Endothelial cell of umbilical vein (primary cell): ENCODE measurements at regions not wholly inside any gene's neighbourhood (a gene's known extent, or its start where the extent isn't known, plus 50 kb on each side); places are given as distances from the start of the nearest gene placed in this dataset.

Experiments
- BruUV-seq: library from RNA; stranded (reverse); fragments of 400-500 nt; replicated peaks from 2 replicates; lab custom pipeline; 2021; lab: Mats Ljungman, UMichigan
- CTCF ChIA-PET: fragments of 300-600, 350-600 bp; sonication (Branson Sonifier 250); formaldehyde crosslinking; loops from one replicate; lab custom pipeline; 2021; ENCODE audit warnings: antibody characterized with exemption, inconsistent platforms; lab: Charles Lee
- POLR2A ChIA-PET: fragments of 300-600, 350-600 bp; sonication (Branson Sonifier 250); formaldehyde crosslinking; loops from one replicate; lab custom pipeline; 2021; ENCODE audit warnings: antibody characterized with exemption, inconsistent platforms; lab: Charles Lee
- DNase-seq: peaks from one replicate; pipeline ENCODE4 v3.0.0-alpha.2; 2011; ENCODE audit warnings: low read depth, low spot score
- FAIRE-seq: peaks from 2 replicates; lab custom pipeline; 2011; peaks lifted over from hg19 to GRCh38; lab: Jason Lieb, UNC
- H2AFZ ChIP-seq: 2 replicates; pipeline ENCODE4 v1.6.0; 2012; ENCODE audit warnings: low read depth, low read length, control low read depth, inconsistent platforms
- H3K27ac ChIP-seq: 2 replicates; pipeline ENCODE4 v1.5.1; 2011; ENCODE audit warnings: low read depth, mild to moderate bottlenecking, control low read depth, low read length, moderate library complexity; ENCODE audit not compliant: insufficient read depth
- H3K27me3 ChIP-seq, 2 experiments: 2 replicates each; pipeline versions ENCODE4 v1.6.0 to v1.6.1; 2011; ENCODE audit warnings: low read length in 2 of 2, mixed read lengths in 1 of 2; ENCODE audit not compliant: control insufficient read depth in 2 of 2, insufficient read depth in 2 of 2
- H3K36me3 ChIP-seq, 2 experiments: 2 replicates in 1 of 2; 3 replicates in 1 of 2; pipeline ENCODE4 v1.5.1; 2011; ENCODE audit warnings: low read length in 2 of 2, mild to moderate bottlenecking in 1 of 2, moderate library complexity in 1 of 2; ENCODE audit not compliant: control insufficient read depth in 2 of 2, insufficient read depth in 2 of 2; ENCODE audit errors: extremely low read depth in 1 of 2
- H3K4me1 ChIP-seq: 3 replicates; pipeline ENCODE4 v1.5.1; 2011; ENCODE audit warnings: mild to moderate bottlenecking, low read length; ENCODE audit not compliant: control insufficient read depth, insufficient read depth; ENCODE audit errors: extremely low read depth
- H3K4me2 ChIP-seq: 2 replicates; pipeline ENCODE4 v1.6.1; 2011; ENCODE audit warnings: low read length, control low read depth, mixed read lengths; ENCODE audit not compliant: insufficient read depth
- H3K4me3 ChIP-seq, 3 experiments: fragments of 200-600 bp in 1 of 3; sonication (generic), shearing (Covaris generic) in 1 of 3; replicated peaks in 1 of 3; 2 replicates each; pipeline ENCODE4 v1.5.1; 2011 to 2016; ENCODE audit warnings: control low read depth in 3 of 3, low read length in 3 of 3, mild to moderate bottlenecking in 2 of 3, inconsistent platforms in 1 of 3, low read depth in 1 of 3, moderate library complexity in 1 of 3; ENCODE audit not compliant: insufficient read depth in 1 of 3
- H3K79me2 ChIP-seq: 2 replicates; pipeline ENCODE4 v1.6.0; 2012; ENCODE audit warnings: low read length, inconsistent platforms; ENCODE audit not compliant: control insufficient read depth, insufficient read depth
- H3K9ac ChIP-seq: replicated peaks from 2 replicates; pipeline ENCODE3; 2011; ENCODE audit warnings: low read length, control low read depth; ENCODE audit not compliant: insufficient read depth; ENCODE audit errors: extremely low read depth
- H3K9me1 ChIP-seq: replicated peaks from 3 replicates; pipeline ENCODE4 v1.6.0; 2011; ENCODE audit warnings: mild to moderate bottlenecking, low read length; ENCODE audit not compliant: control insufficient read depth, insufficient read depth; ENCODE audit errors: extremely low read depth
- H3K9me3 ChIP-seq: replicated peaks from 2 replicates; pipeline ENCODE4 v1.5.1; 2012; ENCODE audit warnings: low read length, inconsistent platforms; ENCODE audit not compliant: control insufficient read depth, insufficient read depth
- H4K20me1 ChIP-seq: replicated peaks from 2 replicates; pipeline ENCODE3; 2011; ENCODE audit warnings: mild to moderate bottlenecking, low read length; ENCODE audit not compliant: control insufficient read depth, insufficient read depth; ENCODE audit errors: extremely low read depth
- CTCF ChIP-seq, 2 donors: IDR thresholded peaks; 1 replicate in 1 of 2; 2 replicates in 1 of 2; pipeline ENCODE4 v1.5.1; 2011; ENCODE audit warnings: low read length in 2 of 2, mild to moderate bottlenecking in 2 of 2, moderate library complexity in 2 of 2, control low read depth in 1 of 2, inconsistent platforms in 1 of 2, low read depth in 1 of 2; ENCODE audit not compliant: insufficient read depth in 1 of 2; ENCODE audit errors: extremely low read depth in 1 of 2
- EZH2 ChIP-seq: IDR thresholded peaks from 2 replicates; pipeline ENCODE4 v1.6.1; 2012; ENCODE audit warnings: borderline replicate concordance, low read depth, mild to moderate bottlenecking, moderate library complexity, low read length, inconsistent platforms; ENCODE audit not compliant: severe bottlenecking
- FOS ChIP-seq: IDR thresholded peaks from 2 replicates; pipeline ENCODE4 v1.6.1; 2011; ENCODE audit warnings: mild to moderate bottlenecking, low read length, moderate library complexity, borderline replicate concordance; ENCODE audit not compliant: insufficient read depth
- GATA2 ChIP-seq: IDR thresholded peaks from 2 replicates; pipeline ENCODE4 v1.7.0; 2011; ENCODE audit warnings: low read depth, mild to moderate bottlenecking, moderate library complexity, mixed read lengths, low read length; ENCODE audit not compliant: insufficient read length, insufficient read depth
- JUN ChIP-seq: IDR thresholded peaks from 2 replicates; pipeline ENCODE4 v1.6.1; 2011; ENCODE audit warnings: borderline replicate concordance, low read depth; ENCODE audit not compliant: insufficient read length, insufficient read depth
- MYC ChIP-seq: IDR thresholded peaks from one replicate; pipeline ENCODE4 v1.6.1; 2011; ENCODE audit warnings: mild to moderate bottlenecking, low read depth, low read length
- POLR2A ChIP-seq: IDR thresholded peaks from 2 replicates; pipeline ENCODE4 v1.6.1; 2012; ENCODE audit warnings: low read depth, mild to moderate bottlenecking, control low read depth, low read length
- POLR2AphosphoS5 ChIP-seq: IDR thresholded peaks from 2 replicates; pipeline ENCODE4 v1.6.1; 2012; ENCODE audit warnings: low read depth, mild to moderate bottlenecking, control low read depth, low read length, moderate library complexity; ENCODE audit not compliant: insufficient read depth
- dilution Hi-C: fragments of 300-500 bp; cut with MboI; formaldehyde crosslinking; loops from one replicate; pipeline ENCODE4 v1.15.0; 2019; ENCODE audit warnings: low sequenced_read_pairs; ENCODE audit not compliant: extremely low pct_ligation_motif_present
- intact Hi-C: fragments of 100-400 bp; cut with micrococcal nuclease; formaldehyde crosslinking; loops from one replicate; pipeline ENCODE4 v1.10.0; 2022
- TF ChIP-seq, protein P1 (sequence below): IDR thresholded peaks from 2 replicates; pipeline ENCODE4 v1.6.1; 2011; ENCODE audit not compliant: insufficient read depth, insufficient read length

GRCh38 chr2:180306346-180306745, 299.2 kb upstream of the CWC22 start:
- CTCF ChIA-PET = no interaction called here
- TF ChIP-seq MYC = no peak
- TF ChIP-seq POLR2A = no peak
- no peak for TF ChIP-seq POLR2AphosphoS5
- TF ChIP-seq EZH2 = no peak
- no peak for TF ChIP-seq CTCF (IDR thresholded peaks at IDR 0.05; ENCODE audit: extremely low read depth in 1 of 2, insufficient read depth in 1 of 2, low read depth in 1 of 2, low read length in 2 of 2)
- TF ChIP-seq, protein P1, sequence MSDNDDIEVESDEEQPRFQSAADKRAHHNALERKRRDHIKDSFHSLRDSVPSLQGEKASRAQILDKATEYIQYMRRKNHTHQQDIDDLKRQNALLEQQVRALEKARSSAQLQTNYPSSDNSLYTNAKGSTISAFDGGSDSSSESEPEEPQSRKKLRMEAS = no peak
- TF ChIP-seq FOS = no peak
- no peak for TF ChIP-seq JUN
- no peak for TF ChIP-seq GATA2
- Histone ChIP-seq H3K27ac (no peak overlapping the region), H3K4me1 (no peaks in the 10 kb centered on the region), H3K36me3 (no peaks in the 10 kb centered on the region), H4K20me1 (no peaks in the 10 kb centered on the region), H3K27me3 (no peaks in the 10 kb centered on the region), H3K9ac (no peak overlapping the region), H3K4me2 (no peak overlapping the region), H3K4me3 (no peak overlapping the region), H3K9me3 (no peaks in the 10 kb centered on the region), H3K79me2 (no peaks in the 10 kb centered on the region), H2AFZ (no peak overlapping the region), H3K9me1 (no peaks in the 10 kb centered on the region)
- intact Hi-C loops (no loop called here), dilution Hi-C loops (no loop called here)
- POLR2A ChIA-PET = no interaction called here
- no peak for FAIRE-seq
- DNase-seq = no peak
- BruUV-seq = no TSS peak
